LNCaP clone FGC (cell line): ENCODE measurements at regions not wholly inside any gene's neighbourhood (a gene's known extent, or its start where the extent isn't known, plus 50 kb on each side); places are given as distances from the start of the nearest gene placed in this dataset.

Source experiments
- DNase-seq: peaks from one replicate; pipeline ENCODE4 v3.0.0-alpha.2; 2011; ENCODE audit warnings: low read depth
- H3K4me3 ChIP-seq: 2 replicates; pipeline ENCODE4 v1.5.1; 2011; ENCODE audit warnings: mild to moderate bottlenecking, low read depth, low read length, control low read depth
- TF ChIP-seq, protein P1 (sequence below): IDR thresholded peaks from 2 replicates; pipeline ENCODE4 v1.5.1; 2012; ENCODE audit warnings: mild to moderate bottlenecking; ENCODE audit not compliant: control insufficient read depth, insufficient read depth; ENCODE audit errors: extremely low read depth

DNA sequence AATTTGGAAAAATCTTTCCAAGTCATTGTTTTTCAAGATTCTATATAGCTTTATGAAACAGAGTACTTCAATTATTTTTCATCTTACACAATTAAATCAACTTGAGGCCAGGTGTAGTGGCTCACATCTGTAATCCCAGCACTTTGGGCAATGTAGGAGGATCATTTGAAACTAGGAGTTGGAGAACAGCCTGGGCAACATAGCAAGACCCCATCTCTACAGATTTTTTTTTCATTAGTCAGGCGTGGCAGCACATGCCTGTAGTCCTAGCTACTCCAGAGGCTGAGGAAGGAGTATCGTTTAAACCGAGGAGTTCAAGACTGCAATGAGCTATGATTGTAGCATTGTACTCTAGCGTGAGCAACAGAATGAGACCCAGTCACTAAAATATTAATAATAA lies 72.9 kb downstream of the BMP4 start:
- DNase-seq, result no peak
- TF ChIP-seq, protein P1, sequence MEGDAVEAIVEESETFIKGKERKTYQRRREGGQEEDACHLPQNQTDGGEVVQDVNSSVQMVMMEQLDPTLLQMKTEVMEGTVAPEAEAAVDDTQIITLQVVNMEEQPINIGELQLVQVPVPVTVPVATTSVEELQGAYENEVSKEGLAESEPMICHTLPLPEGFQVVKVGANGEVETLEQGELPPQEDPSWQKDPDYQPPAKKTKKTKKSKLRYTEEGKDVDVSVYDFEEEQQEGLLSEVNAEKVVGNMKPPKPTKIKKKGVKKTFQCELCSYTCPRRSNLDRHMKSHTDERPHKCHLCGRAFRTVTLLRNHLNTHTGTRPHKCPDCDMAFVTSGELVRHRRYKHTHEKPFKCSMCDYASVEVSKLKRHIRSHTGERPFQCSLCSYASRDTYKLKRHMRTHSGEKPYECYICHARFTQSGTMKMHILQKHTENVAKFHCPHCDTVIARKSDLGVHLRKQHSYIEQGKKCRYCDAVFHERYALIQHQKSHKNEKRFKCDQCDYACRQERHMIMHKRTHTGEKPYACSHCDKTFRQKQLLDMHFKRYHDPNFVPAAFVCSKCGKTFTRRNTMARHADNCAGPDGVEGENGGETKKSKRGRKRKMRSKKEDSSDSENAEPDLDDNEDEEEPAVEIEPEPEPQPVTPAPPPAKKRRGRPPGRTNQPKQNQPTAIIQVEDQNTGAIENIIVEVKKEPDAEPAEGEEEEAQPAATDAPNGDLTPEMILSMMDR, result no peak
- no peak overlapping the region for H3K4me3 ChIP-seq

DNA sequence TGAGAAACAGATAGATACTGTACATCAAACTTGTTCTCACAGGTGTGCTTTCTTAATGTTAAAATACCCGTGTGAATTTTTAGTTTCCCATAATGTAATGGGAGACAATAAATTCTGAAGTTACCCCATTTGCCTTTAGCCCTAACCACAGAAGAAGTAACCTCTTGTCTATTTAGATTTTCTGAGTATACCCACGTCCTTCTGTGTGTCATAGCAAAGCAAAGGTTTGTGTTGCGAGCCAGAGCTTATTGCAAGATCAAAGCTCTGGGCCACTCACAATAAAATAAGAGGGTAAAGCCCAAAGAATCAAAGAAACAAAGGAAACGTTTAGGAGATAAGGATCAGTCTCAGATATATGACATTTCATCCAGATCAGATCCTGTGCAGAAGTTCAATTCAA lies 73.9 kb downstream of the BMP4 start:
- TF ChIP-seq, protein P1, result no peak
- no peak for DNase-seq

DNA sequence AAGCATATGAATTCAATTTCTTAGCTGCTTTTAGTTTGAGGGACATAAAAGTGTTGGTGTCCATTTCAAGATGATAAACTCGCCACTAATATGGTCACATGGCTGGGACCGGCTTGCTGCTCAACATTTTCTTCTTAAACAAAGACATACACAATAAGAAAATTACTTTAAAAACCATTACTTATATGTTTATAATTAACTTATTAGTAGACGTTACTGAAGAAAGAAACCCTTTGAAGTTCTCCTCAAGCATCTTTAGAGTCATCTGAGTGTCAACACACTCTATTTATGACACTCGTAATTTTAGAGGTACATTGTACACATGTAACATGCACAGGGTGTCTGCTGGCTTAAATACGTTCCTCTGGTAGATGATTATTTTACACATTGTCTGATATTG lies 74.7 kb downstream of the BMP4 start:
- no peak overlapping the region for H3K4me3 ChIP-seq
- no peak for DNase-seq
- TF ChIP-seq, protein P1, result no peak

More for the DNA sequence above, 73.9 kb downstream of the BMP4 start:
- H3K4me3 ChIP-seq, result no peak overlapping the region

DNA sequence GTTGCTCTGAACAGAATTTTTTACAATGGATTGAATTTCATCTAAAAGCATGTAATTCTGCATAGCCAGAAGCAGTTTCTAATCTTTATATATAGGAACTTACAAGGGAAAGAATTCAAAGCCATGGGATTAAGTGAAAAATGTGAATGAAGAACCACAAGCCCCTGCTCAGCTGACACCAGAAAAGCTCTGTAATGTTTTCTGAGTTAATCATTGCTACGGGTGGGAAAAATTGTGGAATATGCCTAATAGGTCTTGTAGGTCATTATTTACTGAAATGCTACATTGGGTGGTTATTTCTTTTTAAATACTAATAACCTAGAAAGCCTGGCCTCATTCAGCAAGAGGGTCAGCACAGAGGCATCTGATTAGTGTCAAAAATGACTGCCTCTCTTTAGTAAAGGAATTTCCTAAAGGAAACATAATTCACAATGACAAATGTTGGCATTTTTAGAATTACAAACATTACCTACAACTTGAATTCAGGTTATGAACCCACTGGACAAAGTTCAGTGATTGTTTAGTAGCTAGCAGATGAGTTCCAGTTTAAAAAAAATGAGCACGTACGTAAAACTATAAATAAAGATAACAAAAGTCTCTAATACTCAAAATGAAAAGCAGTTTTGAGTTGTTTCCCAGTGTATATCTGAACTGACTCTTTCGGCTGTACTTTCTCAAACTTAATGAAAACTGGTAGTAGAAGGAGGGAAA lies 75.3 kb downstream of the BMP4 start:
- H3K4me3 ChIP-seq, result no peak overlapping the region
- DNase-seq, result no peak
- TF ChIP-seq, protein P1, result no peak

DNA sequence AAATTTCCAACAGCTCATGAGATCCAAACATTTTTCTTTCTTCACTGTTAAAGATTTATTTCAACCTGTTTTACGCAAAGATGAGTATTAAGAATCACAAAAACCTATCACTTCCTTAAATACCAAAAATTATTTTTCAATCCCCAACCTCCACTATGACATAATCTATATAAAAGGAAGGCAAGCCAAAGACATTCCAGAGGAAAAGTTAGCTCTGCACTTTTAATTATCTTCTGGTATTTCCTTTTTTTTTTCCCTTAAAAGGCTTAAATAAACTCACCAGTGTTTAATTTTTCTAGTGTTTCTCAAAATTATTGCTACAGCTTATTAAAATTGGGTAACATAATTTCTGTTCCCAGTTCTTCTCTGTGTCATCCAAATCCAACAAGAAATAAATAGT lies 75.9 kb downstream of the BMP4 start:
- no peak for DNase-seq
- H3K4me3 ChIP-seq, result no peak overlapping the region
- TF ChIP-seq, protein P1, result no peak

DNA sequence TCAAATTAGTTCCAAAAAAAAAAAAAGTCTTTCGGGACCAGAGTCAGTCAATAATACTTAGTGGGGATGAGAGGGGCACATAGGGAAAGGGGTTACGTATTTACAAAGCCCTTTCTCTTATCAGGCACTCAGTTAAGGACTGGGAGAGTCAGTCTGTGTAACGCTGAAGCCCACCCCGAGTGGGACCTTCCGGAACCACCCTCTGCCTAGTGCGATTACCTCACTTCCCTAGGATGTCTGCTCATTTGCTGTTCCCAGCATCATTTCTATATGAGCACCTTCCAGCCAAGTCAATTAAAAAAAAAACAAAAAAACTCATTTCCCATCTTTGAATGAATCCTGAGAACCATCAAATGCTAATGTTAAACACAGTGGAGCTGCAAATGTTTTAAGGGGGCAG lies 76.9 kb downstream of the BMP4 start:
- no peak overlapping the region for H3K4me3 ChIP-seq
- DNase-seq, result no peak
- TF ChIP-seq, protein P1, result no peak

DNA sequence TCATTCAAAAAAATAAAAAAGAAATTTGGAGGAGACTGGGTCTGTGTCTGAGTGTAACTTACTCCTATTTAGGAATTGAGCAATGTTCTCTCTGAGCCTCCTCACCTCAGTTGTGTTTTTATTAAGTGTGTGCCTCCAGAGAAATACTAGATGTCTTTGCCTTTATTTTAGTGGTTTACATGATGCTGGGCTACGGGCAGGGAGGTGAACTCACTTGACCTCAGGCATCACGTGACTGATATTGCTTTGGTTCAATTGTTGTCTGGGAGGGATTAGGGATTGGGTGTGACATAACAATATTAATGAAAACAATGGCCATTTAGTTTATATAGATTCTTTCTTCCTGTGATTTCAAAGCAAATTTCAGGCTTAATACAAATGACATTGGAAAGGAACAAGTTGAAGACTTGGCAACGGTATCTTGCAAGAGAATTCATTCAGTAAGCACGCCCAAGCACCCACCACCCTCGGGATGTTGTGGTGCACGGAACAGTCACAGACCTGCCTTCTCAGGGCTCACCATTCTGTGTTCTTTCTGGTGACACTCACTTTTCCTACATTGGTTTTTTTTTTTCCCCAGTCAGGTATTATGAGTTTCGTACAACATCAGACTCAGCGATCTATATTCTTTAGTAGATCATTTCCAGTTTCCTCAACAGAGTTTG lies 77.5 kb downstream of the BMP4 start:
- TF ChIP-seq, protein P1, result no peak
- no peak overlapping the region for H3K4me3 ChIP-seq
- DNase-seq, result no peak
